NCI-H2227 (cell line): ENCODE measurements at regions not wholly inside any gene's neighbourhood (a gene's known extent, or its start where the extent isn't known, plus 50 kb on each side); places are given as distances from the start of the nearest gene placed in this dataset.
"Not testable (repeated sequence)": the region's sequence is repeated elsewhere in the genome, so short reads cannot be mapped to it uniquely, and the experiment has no call there.

ENCODE experiments used
- DNase-seq: peaks from one replicate; lab custom pipeline; 2025; ENCODE audit not compliant: unreplicated experiment; lab: John Stamatoyannopoulos, UW

DNA sequence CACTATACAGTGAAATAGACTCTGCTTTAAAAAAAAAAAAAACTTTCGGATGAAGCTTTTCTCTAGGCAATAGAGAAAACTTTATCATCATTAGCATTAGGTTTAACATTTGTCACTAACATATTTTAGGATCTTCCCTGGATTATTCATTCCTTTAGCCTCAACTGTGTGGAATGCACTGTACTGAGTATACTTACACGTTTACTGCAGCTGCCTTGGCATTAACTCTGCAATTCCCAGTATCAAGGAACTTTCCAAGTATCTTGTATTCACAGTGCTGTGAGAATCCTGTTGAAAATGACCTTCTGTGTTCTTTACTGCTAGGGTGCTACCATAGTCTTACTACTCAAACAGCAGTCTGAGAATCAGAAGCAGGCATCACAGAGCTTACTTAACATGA, 328.2 kb upstream of the COL3A1 start:
- DNase-seq = no peak

- DNase-seq = no peak
Measured at GRCh38 chr2:188647430-188648070, 326.6 kb upstream of the COL3A1 start.

GRCh38 chr2:188659656-188660406, 314.3 kb upstream of the COL3A1 start:
- DNase-seq = no peak

- no peak for DNase-seq
Measured at GRCh38 chr2:188663301-188663700, 310.9 kb upstream of the COL3A1 start.

DNA sequence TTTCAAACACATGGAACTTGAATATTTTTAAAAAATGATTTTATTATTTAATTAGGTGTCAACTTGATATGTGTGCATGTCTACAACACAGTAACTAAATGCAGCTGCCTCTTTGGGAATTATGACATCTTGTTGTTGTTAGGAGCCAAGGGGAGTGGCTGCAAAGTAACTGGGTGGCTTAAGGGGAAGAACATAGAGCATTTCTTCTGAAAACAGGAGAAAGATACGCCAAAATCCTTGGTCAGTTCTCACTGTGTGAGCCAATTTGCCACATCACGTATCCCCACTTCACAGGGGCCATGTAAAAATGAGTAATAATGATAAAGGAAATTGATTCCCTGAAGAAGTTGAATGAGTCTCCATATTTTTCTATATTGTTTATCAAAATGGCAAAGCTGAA, 309.8 kb upstream of the COL3A1 start:
- DNase-seq = no peak

DNA sequence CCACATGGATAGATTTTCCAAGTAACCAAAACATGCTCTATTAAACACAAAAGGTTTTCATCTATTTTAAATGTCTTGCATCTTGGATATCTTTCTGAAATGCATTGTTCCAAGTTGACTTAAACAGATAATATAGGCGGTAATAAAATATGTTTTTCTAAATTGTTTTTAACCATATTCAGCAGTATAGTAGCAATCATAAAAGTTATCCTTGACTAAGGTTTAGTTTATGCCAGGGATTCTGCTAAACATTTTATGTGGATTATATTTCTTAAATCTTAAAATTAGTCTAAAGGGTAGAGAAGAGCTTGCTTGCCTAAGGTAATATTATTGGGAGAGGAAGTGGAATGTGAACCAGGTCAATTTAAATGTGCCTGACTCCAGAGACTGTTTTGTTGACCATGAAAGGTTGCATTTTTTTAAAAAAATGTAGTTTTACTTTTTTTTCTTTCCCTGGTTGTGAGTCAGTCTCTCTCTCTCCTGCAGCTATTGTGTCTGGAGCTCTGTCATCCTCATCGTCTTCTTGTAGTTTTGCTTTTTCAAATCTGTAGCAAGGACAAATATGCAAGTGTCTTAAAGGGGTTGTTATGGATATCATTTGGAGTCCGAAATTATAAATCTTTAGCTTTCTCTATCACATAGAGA, 309.1 kb upstream of the COL3A1 start:
- no peak for DNase-seq

GRCh38 chr2:188665727-188666304, 308.4 kb upstream of the COL3A1 start:
- DNase-seq = no peak

- no peak for DNase-seq
Measured at GRCh38 chr2:188666503-188666902, 307.7 kb upstream of the COL3A1 start.

- no peak for DNase-seq
Measured at GRCh38 chr2:188668017-188668680, 306.0 kb upstream of the COL3A1 start.

DNA sequence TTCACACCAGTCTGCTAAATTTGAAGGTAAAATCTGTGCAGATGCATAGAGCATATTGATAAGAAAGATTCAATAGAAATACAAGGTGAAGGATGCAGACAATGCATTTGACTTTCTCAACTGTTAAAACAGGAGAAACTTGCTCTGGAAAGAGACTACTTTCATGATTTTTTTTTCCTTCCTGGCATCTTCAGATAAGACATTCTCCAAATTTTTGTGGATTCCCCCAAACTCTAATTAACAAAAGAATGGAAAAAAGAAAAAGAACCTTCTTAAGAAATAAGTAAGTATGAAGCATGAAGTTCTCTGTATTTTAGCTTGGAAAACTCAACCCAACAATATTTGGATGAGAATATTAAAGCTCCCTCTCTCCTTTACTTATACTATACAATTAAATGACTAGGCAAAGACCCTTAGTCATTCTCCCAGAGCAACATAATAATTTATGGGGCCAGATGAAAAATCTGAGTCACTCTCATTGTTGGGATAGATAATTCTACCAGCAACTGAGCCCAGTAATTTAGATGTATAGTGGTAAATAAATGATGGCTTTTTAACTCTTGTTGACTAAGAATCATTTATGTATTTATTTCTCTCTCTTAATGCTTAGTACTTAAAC, 298.7 kb upstream of the COL3A1 start:
- DNase-seq = peak; percentile 22

- DNase-seq = no peak
Measured at GRCh38 chr2:188676010-188676400, 298.2 kb upstream of the COL3A1 start.

DNA sequence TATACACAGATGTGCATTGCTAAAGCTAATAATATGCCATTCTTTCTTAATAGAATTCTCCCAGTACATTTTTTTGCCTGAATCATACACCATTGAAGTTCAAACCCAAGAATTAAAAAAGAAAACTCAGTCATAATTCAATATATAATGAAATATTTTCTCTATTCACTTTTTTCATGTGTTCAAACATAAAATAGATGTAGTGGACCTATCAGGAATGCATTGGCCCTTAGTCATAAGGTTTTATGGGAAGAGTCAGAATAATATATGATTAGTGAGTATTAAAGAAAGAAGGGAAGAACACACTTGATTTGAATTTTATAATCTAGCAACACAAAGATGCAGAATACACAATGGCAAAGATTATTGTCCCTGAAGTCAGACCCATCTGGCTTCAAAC, 297.0 kb upstream of the COL3A1 start:
- DNase-seq = no peak

GRCh38 chr2:188678882-188679281, 295.3 kb upstream of the COL3A1 start:
- no peak for DNase-seq

DNA sequence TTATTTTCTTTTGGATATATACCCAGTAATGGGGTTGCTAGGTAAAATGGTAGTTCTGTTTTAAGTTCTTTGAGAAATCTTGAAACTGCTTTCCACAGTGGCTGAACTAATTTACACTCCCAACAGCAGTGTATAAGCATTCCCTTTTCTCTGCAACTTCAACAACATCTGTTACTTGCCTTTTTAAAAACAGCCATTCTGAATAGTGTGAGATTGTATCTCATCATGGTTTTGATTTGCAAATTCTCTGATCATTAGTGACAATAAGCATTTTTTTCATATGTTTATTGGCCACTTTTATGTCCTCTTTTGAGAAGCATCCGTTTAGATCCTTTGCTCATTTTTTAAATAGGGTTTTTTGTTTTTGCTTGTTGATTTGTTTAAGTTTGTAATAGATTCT, 291.3 kb upstream of the COL3A1 start:
- no peak for DNase-seq

DNA sequence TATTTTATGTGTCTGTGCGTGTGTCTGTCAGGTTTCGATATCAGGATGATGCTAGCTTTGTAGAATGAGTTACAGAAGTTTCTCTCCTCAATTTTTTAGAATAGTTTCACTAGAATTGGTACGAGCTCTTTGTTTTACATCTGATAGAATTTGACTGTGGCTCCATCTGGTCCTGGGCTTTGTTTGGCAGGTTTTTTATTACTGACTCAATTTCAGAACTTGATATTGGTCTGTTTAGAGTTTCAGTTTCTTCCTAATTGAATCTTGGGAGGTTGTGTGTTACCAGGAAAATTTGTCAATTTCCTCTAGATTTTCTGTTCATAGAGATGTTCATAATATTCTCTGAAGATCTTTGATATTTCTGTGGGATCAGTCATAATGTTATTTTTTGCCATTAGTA, 289.4 kb upstream of the COL3A1 start:
- DNase-seq = no peak

GRCh38 chr2:188693111-188693510, 281.1 kb upstream of the COL3A1 start:
- DNase-seq = no peak

DNA sequence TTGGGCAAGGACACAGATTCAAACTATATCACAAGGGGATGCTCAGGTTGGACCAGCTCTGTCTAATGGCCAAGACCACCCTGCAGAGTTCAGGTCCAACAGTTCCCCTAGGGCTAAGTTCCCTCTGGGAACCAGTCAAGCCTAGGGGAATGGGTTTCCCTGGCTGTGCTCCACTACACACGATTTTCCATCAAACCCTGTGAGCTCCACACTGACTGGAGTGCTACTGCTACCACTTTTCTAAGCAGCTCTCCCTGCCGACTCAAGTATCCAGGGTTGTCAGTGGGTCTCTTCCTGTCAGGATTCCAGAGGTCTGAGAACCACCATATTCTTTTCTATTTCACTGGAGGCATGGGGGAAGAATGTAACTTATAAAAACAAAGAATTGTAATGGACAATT, 280.4 kb upstream of the COL3A1 start:
- DNase-seq = no peak

GRCh38 chr2:188695953-188696352, 278.2 kb upstream of the COL3A1 start:
- DNase-seq = no peak

GRCh38 chr2:188698151-188698550, 276.0 kb upstream of the COL3A1 start:
- DNase-seq = not testable (repeated sequence)

GRCh38 chr2:188701836-188702235, 272.3 kb upstream of the COL3A1 start:
- DNase-seq = no peak

DNA sequence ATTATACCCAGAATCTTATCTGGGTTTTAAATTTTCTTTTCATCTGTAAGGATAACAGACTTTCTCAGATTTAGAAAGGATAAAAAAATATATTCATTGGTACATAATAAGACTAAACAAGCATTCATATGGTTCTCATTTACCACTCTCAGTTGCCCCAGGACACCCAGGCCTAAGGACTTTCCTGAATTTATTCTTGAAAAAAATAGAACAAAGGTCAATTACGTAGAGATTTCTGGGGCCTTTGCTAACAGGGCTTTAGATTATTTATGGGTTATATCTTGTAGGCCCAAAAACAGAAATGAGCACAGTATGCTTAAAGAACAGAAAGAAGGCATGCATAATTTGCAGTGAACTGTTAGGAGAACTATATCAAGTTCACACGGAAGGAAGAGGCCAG, 269.0 kb upstream of the COL3A1 start:
- DNase-seq = no peak
